Fibroblast of lung (primary cell): ENCODE measurements at regions not wholly inside any gene's neighbourhood (a gene's known extent, or its start where the extent isn't known, plus 50 kb on each side); places are given as distances from the start of the nearest gene placed in this dataset.

Source experiments
- EZH2 ChIP-seq: IDR thresholded peaks from 2 replicates; pipeline ENCODE4 v1.5.1; 2012; ENCODE audit warnings: low read length, control low read depth, mild to moderate bottlenecking; ENCODE audit errors: missing control alignments
- TF ChIP-seq, protein P1 (sequence below), 2 donors: IDR thresholded peaks in 1 of 2; conservative IDR thresholded peaks in 1 of 2; 1 replicate in 1 of 2; 2 replicates in 1 of 2; pipeline ENCODE4 v1.5.1; 2011 to 2012; ENCODE audit warnings: low read length in 2 of 2, control low read depth in 1 of 2, inconsistent platforms in 1 of 2, low read depth in 1 of 2, mild to moderate bottlenecking in 1 of 2

DNA sequence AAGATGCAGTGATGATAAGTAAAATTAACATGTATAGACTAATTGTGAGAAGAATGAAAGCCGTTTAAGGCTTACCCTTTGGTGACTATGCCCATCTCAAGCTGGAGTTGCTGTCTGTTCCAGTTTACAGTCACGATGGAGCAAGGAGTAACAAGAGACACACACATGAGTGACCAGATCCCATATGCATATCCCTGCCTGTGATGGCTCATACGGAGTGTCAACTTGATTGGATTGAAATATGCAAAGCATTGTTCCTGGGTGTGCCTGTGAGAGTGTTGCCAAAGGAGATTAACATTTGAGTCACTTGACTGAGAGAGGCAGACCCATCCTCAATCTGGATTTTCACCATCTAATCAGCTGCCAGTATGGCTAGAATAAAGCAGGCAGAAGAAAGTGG lies 786.8 kb downstream of the FAM181B start:
- TF ChIP-seq, protein P1, sequence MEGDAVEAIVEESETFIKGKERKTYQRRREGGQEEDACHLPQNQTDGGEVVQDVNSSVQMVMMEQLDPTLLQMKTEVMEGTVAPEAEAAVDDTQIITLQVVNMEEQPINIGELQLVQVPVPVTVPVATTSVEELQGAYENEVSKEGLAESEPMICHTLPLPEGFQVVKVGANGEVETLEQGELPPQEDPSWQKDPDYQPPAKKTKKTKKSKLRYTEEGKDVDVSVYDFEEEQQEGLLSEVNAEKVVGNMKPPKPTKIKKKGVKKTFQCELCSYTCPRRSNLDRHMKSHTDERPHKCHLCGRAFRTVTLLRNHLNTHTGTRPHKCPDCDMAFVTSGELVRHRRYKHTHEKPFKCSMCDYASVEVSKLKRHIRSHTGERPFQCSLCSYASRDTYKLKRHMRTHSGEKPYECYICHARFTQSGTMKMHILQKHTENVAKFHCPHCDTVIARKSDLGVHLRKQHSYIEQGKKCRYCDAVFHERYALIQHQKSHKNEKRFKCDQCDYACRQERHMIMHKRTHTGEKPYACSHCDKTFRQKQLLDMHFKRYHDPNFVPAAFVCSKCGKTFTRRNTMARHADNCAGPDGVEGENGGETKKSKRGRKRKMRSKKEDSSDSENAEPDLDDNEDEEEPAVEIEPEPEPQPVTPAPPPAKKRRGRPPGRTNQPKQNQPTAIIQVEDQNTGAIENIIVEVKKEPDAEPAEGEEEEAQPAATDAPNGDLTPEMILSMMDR (conservative IDR thresholded peaks at IDR 0.05 in 1 of 2, IDR thresholded peaks at IDR 0.05 in 1 of 2; ENCODE audit: low read depth in 1 of 2, low read length in 2 of 2), result no peak
- no peak for TF ChIP-seq EZH2
